RWPE1 (cell line): ENCODE measurements at regions not wholly inside any gene's neighbourhood (a gene's known extent, or its start where the extent isn't known, plus 50 kb on each side); places are given as distances from the start of the nearest gene placed in this dataset.

Source experiments
- CTCF ChIA-PET: fragments of 350-600 bp; sonication (Branson Sonifier 250); formaldehyde crosslinking; extraction: SDS; loops from one replicate; lab custom pipeline; 2021; lab: Yijun Ruan, JAX
- POLR2A ChIA-PET: fragments of 400-600 bp; formaldehyde crosslinking; extraction: SDS; loops from one replicate; lab custom pipeline; 2020; ENCODE audit warnings: antibody characterized with exemption; ENCODE audit not compliant: low non-redundant PET; lab: Yijun Ruan, JAX
- DNase-seq: peaks from one replicate; pipeline ENCODE4 v3.0.0; 2012; ENCODE audit warnings: low spot score
- H3K27ac ChIP-seq: fragments of 450-650 bp; 2 replicates; pipeline ENCODE4 v1.5.1; 2017
- CTCF ChIP-seq: fragments of 450-650 bp; conservative IDR thresholded peaks from 2 replicates; pipeline ENCODE4 v1.5.1; 2017; ENCODE audit warnings: low read depth, mild to moderate bottlenecking

- ChIA-PET CTCF (no interaction called here), POLR2A (no interaction called here)
- no peak for TF ChIP-seq CTCF
- H3K27ac ChIP-seq, result no peak overlapping the region
- no peak for DNase-seq
These were observed 1417.6 kb upstream of the CDH2 start for GRCh38 chr18:29594493-29594892.

GRCh38 chr18:29588446-29589100 lies 1411.6 kb upstream of the CDH2 start:
- TF ChIP-seq CTCF, result no peak
- ChIA-PET CTCF (no interaction called here), POLR2A (no interaction called here)
- DNase-seq, result no peak
- no peak overlapping the region for H3K27ac ChIP-seq

- POLR2A ChIA-PET, result no interaction called here
- CTCF ChIA-PET, result no interaction called here
- no peak for DNase-seq
These were observed 1409.3 kb upstream of the CDH2 start for GRCh38 chr18:29586210-29586609.

GRCh38 chr18:29560270-29560669 lies 1383.3 kb upstream of the CDH2 start:
- H3K27ac ChIP-seq, result no peak overlapping the region
- CTCF ChIA-PET, result no interaction called here
- DNase-seq, result no peak
- POLR2A ChIA-PET, result no interaction called here
- no peak for TF ChIP-seq CTCF

More at GRCh38 chr18:29586210-29586609, 1409.3 kb upstream of the CDH2 start:
- TF ChIP-seq CTCF, result no peak
- H3K27ac ChIP-seq, result no peak overlapping the region

GRCh38 chr18:29556070-29556469 lies 1379.1 kb upstream of the CDH2 start:
- POLR2A ChIA-PET, result no interaction called here

GRCh38 chr18:29549759-29550158 lies 1372.8 kb upstream of the CDH2 start:
- no peak for TF ChIP-seq CTCF
- POLR2A ChIA-PET, result no interaction called here
- CTCF ChIA-PET, result interaction anchor here (0.7 kb wide), 1 partner anchor 943 kb away, joined by 3 read pairs; no protein-coding TSS in a partner anchor
- no peak overlapping the region for H3K27ac ChIP-seq
- DNase-seq, result no peak

More at GRCh38 chr18:29556070-29556469, 1379.1 kb upstream of the CDH2 start:
- DNase-seq, result no peak
- no peak overlapping the region for H3K27ac ChIP-seq
- CTCF ChIA-PET, result no interaction called here
- TF ChIP-seq CTCF, result no peak
